ENCODE measurements at regions not wholly inside any gene's neighbourhood (a gene's known extent, or its start where the extent isn't known, plus 50 kb on each side); places are given as distances from the start of the nearest gene placed in this dataset.

DNA sequence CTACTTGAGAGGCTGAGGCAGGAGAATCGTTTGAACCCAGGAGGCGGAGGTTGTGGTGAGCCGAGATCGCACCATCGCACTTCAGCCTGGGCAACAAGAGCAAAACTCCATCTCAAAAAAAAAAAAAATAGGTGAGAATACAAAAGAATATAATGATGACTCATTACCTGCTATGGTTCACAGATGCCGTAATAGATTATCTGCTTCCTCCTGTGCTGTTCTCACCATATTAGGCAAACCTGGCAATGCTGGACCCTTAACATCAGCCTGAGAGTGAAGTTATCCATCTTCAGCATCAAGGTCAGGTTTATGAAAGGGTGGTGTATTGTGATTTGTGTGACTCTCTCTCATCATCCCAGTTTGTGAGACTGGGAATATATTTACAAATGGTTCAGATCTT lies 271.3 kb upstream of the CPHXL start:
- DNase-seq, result no peak
- Mint-ChIP-seq H3K4me1 (no peaks in the 10 kb centered on the region), H3K27me3 (no peaks in the 10 kb centered on the region), H3K36me3 (ENCODE audit: low read depth) (no peaks in the 10 kb centered on the region), H3K27ac (no peak overlapping the region), H3K4me3 (no peak overlapping the region)
- H3K9me3 ChIP-seq (ENCODE audit: control insufficient read depth, low read length, poor library complexity, severe bottlenecking), result no peaks in the 10 kb centered on the region
- ATAC-seq, result no peak

GRCh38 chr16:76007645-76008044 lies 269.6 kb upstream of the CNTNAP4 start:
- ATAC-seq (no peak), DNase-seq (no peak)
- Mint-ChIP-seq H3K4me3 (no peak overlapping the region), H3K27ac (no peak overlapping the region), H3K36me3 (ENCODE audit: low read depth) (no peaks in the 10 kb centered on the region), H3K4me1 (no peaks in the 10 kb centered on the region), H3K27me3 (no peaks in the 10 kb centered on the region)
- no peaks in the 10 kb centered on the region for H3K9me3 ChIP-seq (ENCODE audit: control insufficient read depth, low read length, poor library complexity, severe bottlenecking)

DNA sequence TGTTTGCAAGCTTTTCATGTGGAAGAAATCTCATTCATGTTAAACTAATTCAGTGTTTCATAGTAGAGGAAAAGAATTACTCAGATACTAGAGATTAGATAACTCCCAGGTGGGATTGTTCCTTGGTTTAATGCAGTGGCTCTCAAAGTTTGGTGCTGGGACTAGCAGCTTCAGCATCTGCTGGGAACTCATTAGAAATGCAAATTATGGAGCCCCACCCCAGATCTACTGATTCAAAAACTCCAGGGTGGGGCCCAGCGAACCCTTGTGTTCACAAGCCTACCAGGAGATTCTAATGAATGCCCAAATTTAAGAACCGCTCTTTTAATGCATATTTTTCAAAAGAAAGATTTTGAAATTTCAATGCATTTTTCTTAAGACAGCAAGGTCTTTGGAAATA lies 253.4 kb upstream of the CNTNAP4 start:
- no peaks in the 10 kb centered on the region for H3K9me3 ChIP-seq (ENCODE audit: control insufficient read depth, low read length, poor library complexity, severe bottlenecking)
- ATAC-seq, result no peak
- no peaks in the 10 kb centered on the region for H3K4me1 Mint-ChIP-seq
- H3K27me3 Mint-ChIP-seq, result no peaks in the 10 kb centered on the region
- no peaks in the 10 kb centered on the region for H3K36me3 Mint-ChIP-seq (ENCODE audit: low read depth)
- H3K4me3 Mint-ChIP-seq, result no peak overlapping the region
- no peak for DNase-seq
- H3K27ac Mint-ChIP-seq, result no peak overlapping the region

- H3K36me3 Mint-ChIP-seq (ENCODE audit: low read depth), result no peaks in the 10 kb centered on the region
- no peaks in the 10 kb centered on the region for H3K4me1 Mint-ChIP-seq
- no peak overlapping the region for H3K4me3 Mint-ChIP-seq
- H3K27ac Mint-ChIP-seq, result no peak overlapping the region
- DNase-seq (no peak), ATAC-seq (no peak)
- no peaks in the 10 kb centered on the region for H3K27me3 Mint-ChIP-seq
- H3K9me3 ChIP-seq (ENCODE audit: control insufficient read depth, low read length, poor library complexity, severe bottlenecking), result no peaks in the 10 kb centered on the region
Observed at GRCh38 chr16:76035689-76036088, 241.5 kb upstream of the CNTNAP4 start.

DNA sequence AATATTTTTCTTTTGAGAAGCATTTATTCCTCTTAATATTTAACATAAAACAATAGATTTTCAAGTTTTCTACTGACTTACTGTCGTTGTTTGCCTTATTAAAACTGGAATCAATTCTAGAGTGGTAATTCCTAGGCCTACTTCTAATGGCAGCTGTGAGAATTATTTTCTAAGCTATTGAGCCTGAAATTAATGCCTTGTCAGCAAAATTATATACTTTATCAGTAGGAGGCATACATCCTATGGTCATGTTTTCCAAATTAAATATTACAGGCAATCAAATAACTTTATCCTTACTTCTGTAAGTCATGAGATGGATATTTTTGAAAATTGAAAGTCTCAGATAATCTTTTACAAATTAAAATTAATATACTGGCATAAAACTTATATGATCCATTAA lies 239.1 kb upstream of the CNTNAP4 start:
- Mint-ChIP-seq H3K4me3 (no peak overlapping the region), H3K27me3 (no peaks in the 10 kb centered on the region), H3K4me1 (no peaks in the 10 kb centered on the region), H3K27ac (no peak overlapping the region), H3K36me3 (ENCODE audit: low read depth) (no peaks in the 10 kb centered on the region)
- H3K9me3 ChIP-seq (ENCODE audit: control insufficient read depth, low read length, poor library complexity, severe bottlenecking), result no peaks in the 10 kb centered on the region
- no peak for DNase-seq
- no peak for ATAC-seq

DNA sequence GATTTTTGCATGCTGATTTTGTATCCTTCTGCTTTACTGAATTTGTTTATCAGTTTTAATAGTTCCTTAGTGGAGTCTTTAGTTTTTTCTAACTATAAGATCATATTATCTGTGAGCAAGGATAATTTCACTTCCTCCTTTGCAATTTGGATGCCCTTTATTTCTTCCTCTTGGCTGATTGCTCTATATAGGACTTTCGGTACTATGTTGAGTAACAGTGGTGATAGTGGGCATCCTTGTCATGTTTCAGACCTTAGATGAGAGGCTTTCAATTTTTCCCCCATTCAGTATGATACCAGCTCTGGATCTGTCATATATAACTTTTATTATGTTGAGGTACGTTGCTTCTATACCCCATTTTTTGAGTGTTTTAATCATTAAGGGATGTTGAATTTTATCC lies 224.5 kb upstream of the CNTNAP4 start:
- H3K4me3 Mint-ChIP-seq, result no peak overlapping the region
- H3K27ac Mint-ChIP-seq, result no peak overlapping the region
- no peaks in the 10 kb centered on the region for H3K36me3 Mint-ChIP-seq (ENCODE audit: low read depth)
- H3K9me3 ChIP-seq (ENCODE audit: control insufficient read depth, low read length, poor library complexity, severe bottlenecking), result no peaks in the 10 kb centered on the region
- DNase-seq (no peak), ATAC-seq (no peak)
- no peaks in the 10 kb centered on the region for H3K27me3 Mint-ChIP-seq
- no peaks in the 10 kb centered on the region for H3K4me1 Mint-ChIP-seq

- no peaks in the 10 kb centered on the region for H3K9me3 ChIP-seq (ENCODE audit: control insufficient read depth, low read length, poor library complexity, severe bottlenecking)
- H3K36me3 Mint-ChIP-seq (ENCODE audit: low read depth), result no peaks in the 10 kb centered on the region
- no peaks in the 10 kb centered on the region for H3K27me3 Mint-ChIP-seq
- no peak for DNase-seq
- H3K4me3 Mint-ChIP-seq, result no peak overlapping the region
- H3K4me1 Mint-ChIP-seq, result no peaks in the 10 kb centered on the region
- ATAC-seq, result no peak
- H3K27ac Mint-ChIP-seq, result no peak overlapping the region
Observed at GRCh38 chr16:76059186-76059585, 218.0 kb upstream of the CNTNAP4 start.

- no peaks in the 10 kb centered on the region for H3K27me3 Mint-ChIP-seq
- no peak overlapping the region for H3K27ac Mint-ChIP-seq
- ATAC-seq (no peak), DNase-seq (no peak)
- no peaks in the 10 kb centered on the region for H3K9me3 ChIP-seq (ENCODE audit: control insufficient read depth, low read length, poor library complexity, severe bottlenecking)
- H3K4me3 Mint-ChIP-seq, result no peak overlapping the region
- no peaks in the 10 kb centered on the region for H3K36me3 Mint-ChIP-seq (ENCODE audit: low read depth)
- no peaks in the 10 kb centered on the region for H3K4me1 Mint-ChIP-seq
Observed at GRCh38 chr16:76059701-76060100, 217.5 kb upstream of the CNTNAP4 start.

DNA sequence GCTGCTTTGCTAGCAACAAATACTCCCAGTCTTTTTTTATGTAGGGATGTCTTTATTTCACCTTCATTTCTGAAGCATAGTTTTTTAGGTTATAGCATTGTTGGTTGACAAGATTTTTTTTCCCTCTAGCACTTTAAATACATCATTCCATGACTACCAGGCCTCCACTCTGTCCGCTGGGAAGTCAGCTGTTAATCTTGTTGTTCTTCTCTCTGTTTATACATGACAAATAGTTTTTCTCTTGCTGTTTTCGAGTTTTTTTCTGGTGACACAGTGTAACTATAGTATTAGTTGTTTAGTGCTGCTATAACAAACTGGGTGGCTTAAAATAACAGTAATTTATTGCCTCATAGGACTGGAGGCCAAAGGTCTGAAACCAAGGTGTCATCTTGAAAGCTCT lies 205.5 kb upstream of the CNTNAP4 start:
- H3K36me3 Mint-ChIP-seq (ENCODE audit: low read depth), result no peaks in the 10 kb centered on the region
- DNase-seq, result no peak
- no peaks in the 10 kb centered on the region for H3K4me1 Mint-ChIP-seq
- H3K27me3 Mint-ChIP-seq, result no peaks in the 10 kb centered on the region
- no peak for ATAC-seq
- H3K9me3 ChIP-seq (ENCODE audit: control insufficient read depth, low read length, poor library complexity, severe bottlenecking), result no peaks in the 10 kb centered on the region
- no peak overlapping the region for H3K4me3 Mint-ChIP-seq
- no peak overlapping the region for H3K27ac Mint-ChIP-seq

DNA sequence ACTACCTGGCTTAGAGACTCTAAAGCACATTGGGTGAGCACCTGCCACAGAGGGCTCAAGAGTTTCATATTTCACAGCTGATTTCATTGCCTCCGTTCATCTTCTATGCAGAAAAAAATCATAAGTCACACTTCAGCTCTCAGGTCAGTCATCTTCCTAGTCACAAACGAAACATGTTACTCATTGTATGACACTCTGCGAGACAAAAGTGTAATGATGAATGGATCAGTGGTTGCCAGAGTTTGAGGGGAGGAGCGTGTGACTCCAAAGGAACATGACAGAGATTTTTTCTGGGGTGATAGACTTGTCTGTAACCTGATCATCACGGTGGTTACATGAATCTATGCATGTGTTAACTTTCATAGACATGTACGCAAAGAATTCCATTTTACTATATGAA lies 195.2 kb upstream of the CNTNAP4 start:
- Mint-ChIP-seq H3K36me3 (ENCODE audit: low read depth) (no peaks in the 10 kb centered on the region), H3K27me3 (no peaks in the 10 kb centered on the region), H3K4me3 (no peak overlapping the region), H3K4me1 (no peaks in the 10 kb centered on the region), H3K27ac (no peak overlapping the region)
- DNase-seq (no peak), ATAC-seq (no peak)
- H3K9me3 ChIP-seq (ENCODE audit: control insufficient read depth, low read length, poor library complexity, severe bottlenecking), result no peaks in the 10 kb centered on the region

- DNase-seq, result no peak
- no peaks in the 10 kb centered on the region for H3K9me3 ChIP-seq (ENCODE audit: control insufficient read depth, low read length, poor library complexity, severe bottlenecking)
- Mint-ChIP-seq H3K36me3 (ENCODE audit: low read depth) (no peaks in the 10 kb centered on the region), H3K4me1 (no peaks in the 10 kb centered on the region), H3K27me3 (no peaks in the 10 kb centered on the region), H3K27ac (no peak overlapping the region), H3K4me3 (no peak overlapping the region)
- ATAC-seq, result no peak
Observed at GRCh38 chr16:76106647-76107046, 170.6 kb upstream of the CNTNAP4 start.

DNA sequence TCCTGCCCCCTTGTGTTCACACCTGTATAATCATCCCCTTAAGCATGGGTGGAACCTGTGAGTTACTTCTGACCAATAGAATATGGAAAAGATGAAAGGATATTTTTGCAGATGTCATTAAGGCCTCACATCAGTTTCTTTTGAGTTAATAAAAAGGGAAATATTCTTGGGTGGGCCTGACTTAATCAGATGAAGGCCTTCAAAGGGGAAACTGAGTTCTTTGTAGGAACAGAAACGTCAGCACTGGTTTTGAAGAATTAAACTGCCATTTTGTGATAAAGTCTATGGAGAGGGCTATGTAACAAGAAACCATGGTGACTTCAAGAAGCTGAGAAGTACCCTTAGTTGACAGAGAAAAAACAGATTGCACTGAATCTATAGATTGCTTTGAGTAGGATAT lies 168.7 kb upstream of the CNTNAP4 start:
- Mint-ChIP-seq H3K27ac (no peak overlapping the region), H3K27me3 (no peaks in the 10 kb centered on the region), H3K36me3 (ENCODE audit: low read depth) (no peaks in the 10 kb centered on the region), H3K4me3 (no peak overlapping the region), H3K4me1 (no peaks in the 10 kb centered on the region)
- H3K9me3 ChIP-seq (ENCODE audit: control insufficient read depth, low read length, poor library complexity, severe bottlenecking), result no peaks in the 10 kb centered on the region
- ATAC-seq, result no peak
- DNase-seq, result no peak

DNA sequence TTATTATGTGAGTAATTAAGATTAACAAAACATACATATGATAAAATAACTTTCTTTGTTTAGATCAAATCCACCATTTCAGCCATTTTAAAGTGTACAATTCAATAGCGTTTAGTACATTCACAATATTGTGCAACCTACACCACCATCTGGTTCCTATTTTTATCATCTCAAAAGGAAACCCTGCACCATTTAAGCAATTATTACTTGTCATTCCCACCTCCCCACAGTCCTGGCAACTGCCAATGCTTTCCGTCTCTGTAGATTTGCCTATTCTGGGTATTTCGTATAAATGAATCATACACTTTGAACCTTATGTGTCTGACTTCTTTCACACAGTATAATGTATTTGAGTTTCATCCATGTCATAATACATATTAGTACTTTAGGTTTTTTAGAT lies 162.5 kb upstream of the CNTNAP4 start:
- ATAC-seq (no peak), DNase-seq (no peak)
- H3K4me1 Mint-ChIP-seq, result no peaks in the 10 kb centered on the region
- no peaks in the 10 kb centered on the region for H3K9me3 ChIP-seq (ENCODE audit: control insufficient read depth, low read length, poor library complexity, severe bottlenecking)
- no peak overlapping the region for H3K4me3 Mint-ChIP-seq
- H3K36me3 Mint-ChIP-seq (ENCODE audit: low read depth), result no peaks in the 10 kb centered on the region
- H3K27ac Mint-ChIP-seq, result no peak overlapping the region
- no peaks in the 10 kb centered on the region for H3K27me3 Mint-ChIP-seq

DNA sequence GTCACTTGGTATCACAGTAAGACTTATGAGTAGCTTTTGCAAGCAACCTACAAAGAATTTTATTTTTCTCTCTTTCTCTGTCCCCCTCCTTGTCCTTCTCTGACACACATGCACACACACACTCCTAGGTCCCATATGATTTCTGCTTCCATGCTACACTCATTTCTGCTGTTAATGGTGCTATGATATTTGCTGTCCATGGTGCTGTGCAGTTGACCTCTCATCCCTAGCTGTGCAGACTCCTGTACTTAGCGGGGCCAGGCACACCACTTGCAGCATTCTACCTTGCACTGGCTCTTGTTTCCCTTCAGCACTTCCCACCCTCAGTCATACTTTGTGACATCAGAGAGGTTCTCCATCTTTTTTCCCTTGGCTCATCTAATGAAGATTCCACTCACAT lies 158.9 kb upstream of the CNTNAP4 start:
- Mint-ChIP-seq H3K4me1 (no peaks in the 10 kb centered on the region), H3K36me3 (ENCODE audit: low read depth) (no peaks in the 10 kb centered on the region), H3K27me3 (no peaks in the 10 kb centered on the region), H3K27ac (no peak overlapping the region), H3K4me3 (no peak overlapping the region)
- H3K9me3 ChIP-seq (ENCODE audit: control insufficient read depth, low read length, poor library complexity, severe bottlenecking), result no peaks in the 10 kb centered on the region
- ATAC-seq (no peak), DNase-seq (no peak)

DNA sequence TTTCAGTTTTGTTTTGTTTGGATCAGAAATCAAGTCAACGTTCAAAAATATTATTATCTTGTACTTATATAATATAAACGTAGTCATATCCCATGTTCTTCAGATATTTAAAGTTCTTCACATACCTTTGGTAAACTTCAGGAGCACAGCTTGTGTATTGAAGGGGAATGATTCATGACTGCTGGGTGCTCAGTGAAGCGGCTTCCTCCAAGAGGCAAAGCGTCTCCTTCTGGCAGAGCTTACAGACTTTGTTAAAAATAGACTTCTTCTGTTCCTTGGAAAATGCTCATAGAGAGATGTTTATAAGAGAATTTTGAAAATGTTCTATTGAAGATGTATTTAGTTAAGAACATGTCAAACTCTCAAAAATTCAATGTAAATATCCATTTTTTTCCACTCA lies 155.6 kb upstream of the CNTNAP4 start:
- ATAC-seq, result no peak
- no peak overlapping the region for H3K27ac Mint-ChIP-seq
- no peak overlapping the region for H3K4me3 Mint-ChIP-seq
- H3K9me3 ChIP-seq (ENCODE audit: control insufficient read depth, low read length, poor library complexity, severe bottlenecking), result no peaks in the 10 kb centered on the region
- H3K36me3 Mint-ChIP-seq (ENCODE audit: low read depth), result no peaks in the 10 kb centered on the region
- no peaks in the 10 kb centered on the region for H3K4me1 Mint-ChIP-seq
- H3K27me3 Mint-ChIP-seq, result no peaks in the 10 kb centered on the region
- DNase-seq, result no peak

All from T-helper 17 cell (primary cell).